Lower leg skin (tissue), 3 donors: ENCODE measurements at regions not wholly inside any gene's neighbourhood (a gene's known extent, or its start where the extent isn't known, plus 50 kb on each side); places are given as distances from the start of the nearest gene placed in this dataset.

ENCODE experiments used
- POLR2A ChIP-seq, 2 donors: fragments of 450-650 bp; IDR thresholded peaks; one replicate each; pipeline ENCODE4 v1.6.1; 2016 to 2017; ENCODE audit warnings: antibody characterized with exemption in 2 of 2, mild to moderate bottlenecking in 1 of 2, moderate library complexity in 1 of 2
- TF ChIP-seq, protein P1 (sequence below), 3 donors: fragments of 450-650 bp; IDR thresholded peaks; one replicate each; pipeline ENCODE4 v1.5.1; 2016; ENCODE audit warnings: antibody characterized with exemption in 3 of 3, mild to moderate bottlenecking in 3 of 3, moderate library complexity in 2 of 3

DNA sequence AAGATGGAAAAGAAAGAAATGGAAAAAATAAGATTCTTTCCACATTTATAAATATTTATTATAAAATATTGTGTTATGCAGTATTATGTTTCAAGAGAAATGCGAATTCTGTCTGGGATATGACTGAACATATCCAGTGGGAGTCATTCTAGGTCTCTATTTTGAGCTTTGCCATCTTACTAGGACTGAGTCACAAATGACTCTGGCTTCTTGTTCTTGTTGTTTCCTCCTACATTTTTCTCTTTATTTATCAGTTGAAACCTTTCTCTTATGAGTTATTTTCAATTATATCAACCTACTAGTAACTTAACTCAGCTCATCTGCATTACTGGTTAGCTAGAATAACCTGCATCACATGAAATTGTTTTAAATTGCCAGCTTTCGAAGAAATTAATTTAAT lies 1247.3 kb downstream of the SLITRK1 start:
- TF ChIP-seq, protein P1, sequence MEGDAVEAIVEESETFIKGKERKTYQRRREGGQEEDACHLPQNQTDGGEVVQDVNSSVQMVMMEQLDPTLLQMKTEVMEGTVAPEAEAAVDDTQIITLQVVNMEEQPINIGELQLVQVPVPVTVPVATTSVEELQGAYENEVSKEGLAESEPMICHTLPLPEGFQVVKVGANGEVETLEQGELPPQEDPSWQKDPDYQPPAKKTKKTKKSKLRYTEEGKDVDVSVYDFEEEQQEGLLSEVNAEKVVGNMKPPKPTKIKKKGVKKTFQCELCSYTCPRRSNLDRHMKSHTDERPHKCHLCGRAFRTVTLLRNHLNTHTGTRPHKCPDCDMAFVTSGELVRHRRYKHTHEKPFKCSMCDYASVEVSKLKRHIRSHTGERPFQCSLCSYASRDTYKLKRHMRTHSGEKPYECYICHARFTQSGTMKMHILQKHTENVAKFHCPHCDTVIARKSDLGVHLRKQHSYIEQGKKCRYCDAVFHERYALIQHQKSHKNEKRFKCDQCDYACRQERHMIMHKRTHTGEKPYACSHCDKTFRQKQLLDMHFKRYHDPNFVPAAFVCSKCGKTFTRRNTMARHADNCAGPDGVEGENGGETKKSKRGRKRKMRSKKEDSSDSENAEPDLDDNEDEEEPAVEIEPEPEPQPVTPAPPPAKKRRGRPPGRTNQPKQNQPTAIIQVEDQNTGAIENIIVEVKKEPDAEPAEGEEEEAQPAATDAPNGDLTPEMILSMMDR (IDR thresholded peaks at IDR 0.05), result no peak
- no peak for TF ChIP-seq POLR2A (IDR thresholded peaks at IDR 0.05)
